Upper lobe of left lung (tissue), 4 donors: ENCODE measurements at regions not wholly inside any gene's neighbourhood (a gene's known extent, or its start where the extent isn't known, plus 50 kb on each side); places are given as distances from the start of the nearest gene placed in this dataset.

Experiments
- CTCF ChIP-seq, 6 experiments: fragments of 450-650 bp in 4 of 6; fragments of 200-600 bp in 2 of 6; sonication (generic) in 2 of 6; IDR thresholded peaks; one replicate each; pipeline ENCODE4 v1.5.1; 2016 to 2019; ENCODE audit warnings: antibody characterized with exemption in 6 of 6
- EP300 ChIP-seq, 4 donors: sonication (generic); formaldehyde crosslinking; IDR thresholded peaks; one replicate each; pipeline ENCODE4 v1.5.1; 2017; ENCODE audit warnings: antibody characterized with exemption in 4 of 4, control low read depth in 2 of 4
- POLR2A ChIP-seq, 4 donors: fragments of 450-650 bp; IDR thresholded peaks; one replicate each; pipeline ENCODE4 v1.5.1; 2016 to 2017; ENCODE audit warnings: antibody characterized with exemption in 4 of 4, mild to moderate bottlenecking in 2 of 4
- POLR2AphosphoS5 ChIP-seq, 2 donors: sonication (generic); formaldehyde crosslinking; IDR thresholded peaks; one replicate each; pipeline ENCODE4 v1.5.1; 2017; ENCODE audit warnings: antibody characterized with exemption in 2 of 2

GRCh38 chr3:14042680-14043079 lies 82.0 kb downstream of the CHCHD4 start:
- no peak for TF ChIP-seq CTCF (IDR thresholded peaks at IDR 0.05)
- TF ChIP-seq EP300 (IDR thresholded peaks at IDR 0.05), result no peak
- no peak for TF ChIP-seq POLR2A (IDR thresholded peaks at IDR 0.05)
- TF ChIP-seq POLR2AphosphoS5 (IDR thresholded peaks at IDR 0.05), result no peak
